DND-41 (cell line): ENCODE measurements at regions not wholly inside any gene's neighbourhood (a gene's known extent, or its start where the extent isn't known, plus 50 kb on each side); places are given as distances from the start of the nearest gene placed in this dataset.

Experiments
- ATAC-seq: fragments of 200-7000 bp; cut with Tn5 transposase; 3 replicates; pipeline ENCODE4 v1.9.1; 2021; ENCODE audit warnings: low read depth; ENCODE audit not compliant: insufficient read depth
- DNase-seq: peaks from one replicate; pipeline ENCODE4 v3.0.0-alpha.2; 2020
- H2AFZ ChIP-seq: 2 replicates; pipeline ENCODE4 v1.6.0; 2012; ENCODE audit warnings: low read depth, low read length
- H3K27ac ChIP-seq: 2 replicates; pipeline ENCODE4 v1.5.1; 2012; ENCODE audit warnings: low read length, inconsistent platforms
- H3K27me3 ChIP-seq: fragments of 200-600 bp; sonication (generic); 2 replicates; pipeline ENCODE4 v1.6.0; 2012; ENCODE audit warnings: low read length, mild to moderate bottlenecking, inconsistent platforms; ENCODE audit not compliant: insufficient read depth, poor library complexity
- H3K36me3 ChIP-seq: 2 replicates; pipeline ENCODE4 v1.5.1; 2012; ENCODE audit warnings: low read length, inconsistent platforms; ENCODE audit not compliant: insufficient read depth
- H3K4me1 ChIP-seq: 2 replicates; pipeline ENCODE4 v1.5.1; 2012; ENCODE audit warnings: mild to moderate bottlenecking, low read length; ENCODE audit not compliant: insufficient read depth
- H3K4me2 ChIP-seq: 2 replicates; pipeline ENCODE4 v1.6.0; 2012; ENCODE audit warnings: mild to moderate bottlenecking, moderate library complexity, low read length, inconsistent platforms; ENCODE audit not compliant: insufficient read depth
- H3K4me3 ChIP-seq, 2 experiments: fragments of 200-600 bp in 1 of 2; shearing (Covaris generic) in 1 of 2; 2 replicates each; pipeline ENCODE4 v1.5.1; 2012 to 2016; ENCODE audit warnings: inconsistent platforms in 2 of 2, low read length in 2 of 2, mild to moderate bottlenecking in 2 of 2, low read depth in 1 of 2, moderate library complexity in 1 of 2
- H3K79me2 ChIP-seq: 2 replicates; pipeline ENCODE4 v1.6.0; 2012; ENCODE audit warnings: low read length, inconsistent platforms; ENCODE audit not compliant: insufficient read depth
- H3K9ac ChIP-seq: 2 replicates; pipeline ENCODE4 v1.6.0; 2012; ENCODE audit warnings: low read depth, mild to moderate bottlenecking, inconsistent platforms, low read length, moderate library complexity
- H3K9me3 ChIP-seq: 2 replicates; pipeline ENCODE4 v1.5.1; 2012; ENCODE audit warnings: low read length, moderate library complexity, mild to moderate bottlenecking, inconsistent platforms; ENCODE audit not compliant: insufficient read depth, severe bottlenecking
- H4K20me1 ChIP-seq: 2 replicates; pipeline ENCODE4 v1.6.0; 2012; ENCODE audit warnings: low read length; ENCODE audit not compliant: insufficient read depth
- CTCF ChIP-seq: IDR thresholded peaks from 2 replicates; pipeline ENCODE4 v1.5.1; 2012; ENCODE audit warnings: borderline replicate concordance, low read length, moderate library complexity, mild to moderate bottlenecking; ENCODE audit not compliant: poor library complexity, severe bottlenecking; ENCODE audit errors: extremely low read depth
- EZH2 ChIP-seq: IDR thresholded peaks from 3 replicates; pipeline ENCODE4 v1.6.1; 2012; ENCODE audit warnings: borderline replicate concordance, low read depth, mild to moderate bottlenecking, moderate library complexity, low read length, inconsistent platforms; ENCODE audit not compliant: severe bottlenecking

DNA sequence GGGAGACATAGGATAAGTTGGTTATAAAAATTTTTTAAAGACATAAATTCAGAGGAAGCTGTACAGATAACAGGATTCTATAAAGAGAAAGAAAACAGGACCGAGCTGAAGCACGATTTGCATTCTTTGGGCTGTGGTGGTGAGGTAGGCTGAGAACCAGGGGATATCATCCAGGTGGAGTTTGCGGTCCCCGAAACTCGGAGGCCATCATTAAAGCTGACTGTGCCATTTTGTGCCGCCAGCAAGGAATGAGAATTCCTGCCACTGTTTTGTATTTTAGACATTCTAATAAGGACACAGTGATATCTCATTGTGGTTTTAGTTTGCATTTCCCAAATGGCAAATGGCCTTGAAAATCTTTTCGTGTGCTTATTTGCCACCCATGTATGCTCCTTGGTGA is 197.9 kb downstream of the IRF8 start:
- Histone ChIP-seq H4K20me1 (0 out of 2 replicates have a peak, but pooled peaks cover 1% of the 10 kb centered on the region), H3K4me2 (no peak overlapping the region), H3K4me3 (no peak overlapping the region), H3K4me1 (no peaks in the 10 kb centered on the region), H3K9me3 (no peaks in the 10 kb centered on the region), H3K79me2 (no peaks in the 10 kb centered on the region), H3K36me3 (no peaks in the 10 kb centered on the region), H3K27me3 (peaks cover 5% of the 10 kb centered on the region), H3K9ac (no peak overlapping the region), H2AFZ (no peak overlapping the region), H3K27ac (no peak overlapping the region)
- DNase-seq (no peak), ATAC-seq (no peak)
- TF ChIP-seq EZH2 (no peak), CTCF (no peak)

DNA sequence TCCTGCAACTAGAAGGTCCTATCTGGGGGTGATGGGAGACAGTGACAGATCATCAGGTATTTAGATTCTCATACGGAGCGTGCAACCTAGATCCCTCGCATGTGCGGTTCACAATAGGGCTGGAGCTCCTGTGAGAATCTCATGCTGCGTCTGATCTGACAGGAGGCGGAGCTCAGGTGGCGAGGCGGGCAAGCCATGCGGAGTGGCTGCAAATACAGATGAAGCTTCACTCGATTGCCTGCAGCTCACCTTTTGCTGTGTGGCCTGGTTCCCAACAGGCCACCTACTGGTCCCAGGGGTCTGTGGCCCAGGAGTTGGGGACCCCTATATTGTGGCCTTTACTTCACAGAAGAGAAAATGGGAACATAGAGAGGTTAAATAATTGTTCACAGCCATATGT is 200.4 kb downstream of the IRF8 start:
- no peak for TF ChIP-seq CTCF
- Histone ChIP-seq H2AFZ (no peak overlapping the region), H3K36me3 (no peaks in the 10 kb centered on the region), H3K27ac (no peak overlapping the region), H3K9me3 (no peaks in the 10 kb centered on the region), H3K4me2 (no peak overlapping the region), H4K20me1 (0 out of 2 replicates have a peak, but pooled peaks cover 2% of the 10 kb centered on the region), H3K27me3 (peaks cover 5% of the 10 kb centered on the region), H3K79me2 (no peaks in the 10 kb centered on the region), H3K9ac (no peak overlapping the region), H3K4me1 (no peaks in the 10 kb centered on the region), H3K4me3 (no peak overlapping the region)
- ATAC-seq, result no peak
- no peak for DNase-seq

DNA sequence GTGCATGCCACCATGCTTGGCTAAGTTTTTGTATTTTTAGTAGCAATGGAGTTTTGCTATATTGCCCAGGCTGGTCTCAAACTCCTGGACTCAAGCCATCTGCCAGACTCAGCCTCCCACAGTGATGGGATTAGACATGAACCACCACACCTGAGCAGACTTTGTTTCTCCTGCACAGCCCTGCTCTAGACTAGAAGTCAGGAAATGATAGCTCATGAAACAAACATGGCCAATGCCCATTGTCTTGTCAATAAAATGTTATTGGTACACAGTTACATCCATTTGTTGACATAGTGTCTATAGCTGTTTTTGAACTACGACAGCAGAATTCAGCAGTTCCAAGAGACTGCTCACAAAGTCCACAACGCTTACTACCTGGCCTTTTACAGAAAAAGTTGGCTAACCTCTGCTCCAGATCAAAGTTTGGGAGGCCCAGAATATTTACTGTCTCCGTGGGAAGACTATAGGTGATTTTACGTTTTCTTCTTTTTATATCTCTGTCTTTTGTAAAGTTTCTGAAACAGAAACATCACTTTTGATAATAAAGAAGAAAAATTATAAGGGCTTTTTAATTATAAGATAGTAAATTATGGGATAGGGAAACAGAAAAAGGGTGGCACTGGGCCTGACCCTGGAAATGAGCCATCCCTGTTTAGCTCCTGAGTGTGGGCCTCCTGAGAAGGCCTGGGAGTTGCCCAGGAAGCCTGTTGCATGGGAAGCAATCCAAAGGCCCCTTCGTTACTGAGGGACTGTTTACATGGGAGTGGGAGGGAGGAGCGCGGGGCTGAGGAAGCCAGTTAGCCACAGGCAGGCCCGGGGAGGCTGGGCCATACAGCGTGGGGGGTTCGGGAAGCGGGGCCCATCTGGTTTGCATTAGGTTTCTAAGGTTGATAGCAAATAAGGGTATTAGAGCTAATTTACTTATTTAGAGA is 201.5 kb downstream of the IRF8 start:
- Histone ChIP-seq H3K79me2 (no peaks in the 10 kb centered on the region), H3K9me3 (no peaks in the 10 kb centered on the region), H3K27me3 (peaks cover 5% of the 10 kb centered on the region), H3K36me3 (no peaks in the 10 kb centered on the region), H2AFZ (no peak overlapping the region), H3K4me2 (no peak overlapping the region), H3K27ac (no peak overlapping the region), H4K20me1 (0 out of 2 replicates have a peak, but pooled peaks cover 2% of the 10 kb centered on the region), H3K4me1 (no peaks in the 10 kb centered on the region), H3K4me3 (no peak overlapping the region), H3K9ac (no peak overlapping the region)
- no peak for TF ChIP-seq CTCF
- no peak for TF ChIP-seq EZH2
- ATAC-seq (no peak), DNase-seq (no peak)
